PC-9 (cell line): ENCODE measurements at regions not wholly inside any gene's neighbourhood (a gene's known extent, or its start where the extent isn't known, plus 50 kb on each side); places are given as distances from the start of the nearest gene placed in this dataset.

ENCODE experiments used
- CTCF ChIP-seq: fragments of 200-600 bp; sonication (generic); conservative IDR thresholded peaks from 2 replicates; pipeline ENCODE4 v1.6.1; 2017; ENCODE audit warnings: mixed run types, antibody characterized with exemption, mild to moderate bottlenecking, moderate library complexity
- EZH2 ChIP-seq: fragments of 200-600 bp; sonication (generic); IDR thresholded peaks from 2 replicates; pipeline ENCODE4 v1.8.0; 2017; ENCODE audit warnings: antibody characterized with exemption, low read depth

GRCh38 chr4:109378076-109378475 is 55.5 kb upstream of the SEC24B start:
- no peak for TF ChIP-seq CTCF
- TF ChIP-seq EZH2 = no peak
